Keratinocyte (primary cell): ENCODE measurements at regions not wholly inside any gene's neighbourhood (a gene's known extent, or its start where the extent isn't known, plus 50 kb on each side); places are given as distances from the start of the nearest gene placed in this dataset.

Experiments
- DNase-seq: peaks from one replicate; pipeline ENCODE4 v3.0.0-alpha.2; 2011; ENCODE audit warnings: low read depth, missing footprints, low spot score
- FAIRE-seq: peaks from 2 replicates; lab custom pipeline; 2011; peaks lifted over from hg19 to GRCh38; lab: Jason Lieb, UNC
- H2AFZ ChIP-seq: 2 replicates; pipeline ENCODE4 v1.6.0; 2012; ENCODE audit warnings: low read length, control low read depth, inconsistent platforms; ENCODE audit not compliant: control insufficient read depth
- H3K27ac ChIP-seq: 2 replicates; pipeline ENCODE4 v1.5.1; 2011; ENCODE audit warnings: low read length; ENCODE audit not compliant: control insufficient read depth, insufficient read depth
- H3K27me3 ChIP-seq: 3 replicates; pipeline ENCODE4 v1.6.0; 2011; ENCODE audit warnings: low read length; ENCODE audit not compliant: control insufficient read depth, insufficient read depth; ENCODE audit errors: extremely low read depth
- H3K36me3 ChIP-seq, 2 experiments: 2 replicates in 1 of 2; 3 replicates in 1 of 2; pipeline ENCODE4 v1.5.1; 2011; ENCODE audit warnings: low read length in 2 of 2, mild to moderate bottlenecking in 1 of 2; ENCODE audit not compliant: control insufficient read depth in 2 of 2, insufficient read depth in 2 of 2; ENCODE audit errors: extremely low read depth in 1 of 2
- H3K4me1 ChIP-seq: 3 replicates; pipeline ENCODE4 v1.5.1; 2011; ENCODE audit warnings: low read length; ENCODE audit not compliant: control insufficient read depth, insufficient read depth; ENCODE audit errors: extremely low read depth
- H3K4me2 ChIP-seq: 3 replicates; pipeline ENCODE4 v1.6.0; 2011; ENCODE audit warnings: low read depth, low read length; ENCODE audit not compliant: control insufficient read depth, insufficient read depth; ENCODE audit errors: extremely low read depth
- H3K4me3 ChIP-seq, 3 experiments: fragments of 200-600 bp in 1 of 3; sonication (generic) in 1 of 3; 2 replicates in 2 of 3; 3 replicates in 1 of 3; pipeline ENCODE4 v1.5.1; 2011 to 2016; ENCODE audit warnings: low read length in 3 of 3, mild to moderate bottlenecking in 3 of 3, control low read depth in 2 of 3, inconsistent platforms in 1 of 3, low read depth in 1 of 3, mixed read lengths in 1 of 3, mixed run types in 1 of 3, moderate library complexity in 1 of 3; ENCODE audit not compliant: control insufficient read depth in 2 of 3, insufficient read depth in 2 of 3; ENCODE audit errors: extremely low read depth in 1 of 3
- H3K79me2 ChIP-seq: 2 replicates; pipeline ENCODE4 v1.6.0; 2012; ENCODE audit warnings: low read length; ENCODE audit not compliant: control insufficient read depth, insufficient read depth
- H3K9ac ChIP-seq: 3 replicates; pipeline ENCODE4 v1.6.0; 2011; ENCODE audit warnings: low read length; ENCODE audit not compliant: control insufficient read depth, insufficient read depth; ENCODE audit errors: extremely low read depth
- H3K9me1 ChIP-seq: 3 replicates; pipeline ENCODE4 v1.6.0; 2011; ENCODE audit warnings: low read length; ENCODE audit not compliant: control insufficient read depth, insufficient read depth; ENCODE audit errors: extremely low read depth
- H3K9me3 ChIP-seq: 2 replicates; pipeline ENCODE4 v1.5.1; 2012; ENCODE audit warnings: low read depth, low read length; ENCODE audit not compliant: control insufficient read depth
- H4K20me1 ChIP-seq: 3 replicates; pipeline ENCODE4 v1.6.0; 2011; ENCODE audit warnings: low read length; ENCODE audit not compliant: control insufficient read depth, insufficient read depth; ENCODE audit errors: extremely low read depth
- EZH2 ChIP-seq: IDR thresholded peaks from one replicate; pipeline ENCODE4 v1.6.1; 2012; ENCODE audit warnings: inconsistent platforms, mild to moderate bottlenecking, low read length, moderate library complexity
- dilution Hi-C: fragments of 300-500 bp; cut with MboI; formaldehyde crosslinking; loops from one replicate; pipeline ENCODE4 v1.7.0; 2020; ENCODE audit warnings: low sequenced_read_pairs; ENCODE audit not compliant: extremely low pct_ligation_motif_present
- TF ChIP-seq, protein P1 (sequence below), 3 experiments: IDR thresholded peaks in 1 of 3; conservative IDR thresholded peaks in 1 of 3; optimal IDR thresholded peaks in 1 of 3; 2 replicates in 2 of 3; 3 replicates in 1 of 3; pipeline versions ENCODE3 to v1.5.1; 2011; ENCODE audit warnings: low read length in 3 of 3, mild to moderate bottlenecking in 3 of 3, moderate library complexity in 2 of 3, control low read depth in 1 of 3, inconsistent platforms in 1 of 3; ENCODE audit not compliant: insufficient read depth in 2 of 3; ENCODE audit errors: extremely low read depth in 1 of 3

DNA sequence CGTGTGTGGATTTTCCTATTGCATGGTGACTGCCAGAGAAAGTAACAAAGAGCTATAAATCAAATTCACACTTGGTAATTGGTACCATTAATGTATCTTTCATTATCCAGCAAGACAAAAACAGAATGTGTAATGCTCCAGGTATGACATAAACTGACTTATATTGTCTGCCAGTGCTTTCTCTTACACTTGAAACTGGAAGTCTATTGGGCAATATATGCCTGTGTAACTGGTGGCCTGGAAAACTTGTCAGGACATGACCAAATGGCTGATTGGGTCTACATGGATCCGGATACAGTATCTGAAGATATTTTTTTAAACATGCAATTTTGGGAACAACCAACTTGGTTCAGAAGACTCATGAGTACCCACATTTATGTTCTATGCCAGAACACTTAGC, 174.6 kb upstream of the ARHGAP42 start:
- Histone ChIP-seq H4K20me1 (no peaks in the 10 kb centered on the region), H2AFZ (peak overlapping the region; percentile 41), H3K9me3 (no peaks in the 10 kb centered on the region), H3K4me3 (no peak overlapping the region), H3K36me3 (no peaks in the 10 kb centered on the region), H3K9ac (no peak overlapping the region), H3K27me3 (no peaks in the 10 kb centered on the region), H3K27ac (no peak overlapping the region), H3K4me1 (peaks cover 11% of the 10 kb centered on the region), H3K79me2 (no peaks in the 10 kb centered on the region), H3K4me2 (peak overlapping the region; percentile 25), H3K9me1 (no peaks in the 10 kb centered on the region)
- DNase-seq (peak; percentile 69), FAIRE-seq (peak; percentile 79)
- no peak for TF ChIP-seq EZH2
- TF ChIP-seq, protein P1, sequence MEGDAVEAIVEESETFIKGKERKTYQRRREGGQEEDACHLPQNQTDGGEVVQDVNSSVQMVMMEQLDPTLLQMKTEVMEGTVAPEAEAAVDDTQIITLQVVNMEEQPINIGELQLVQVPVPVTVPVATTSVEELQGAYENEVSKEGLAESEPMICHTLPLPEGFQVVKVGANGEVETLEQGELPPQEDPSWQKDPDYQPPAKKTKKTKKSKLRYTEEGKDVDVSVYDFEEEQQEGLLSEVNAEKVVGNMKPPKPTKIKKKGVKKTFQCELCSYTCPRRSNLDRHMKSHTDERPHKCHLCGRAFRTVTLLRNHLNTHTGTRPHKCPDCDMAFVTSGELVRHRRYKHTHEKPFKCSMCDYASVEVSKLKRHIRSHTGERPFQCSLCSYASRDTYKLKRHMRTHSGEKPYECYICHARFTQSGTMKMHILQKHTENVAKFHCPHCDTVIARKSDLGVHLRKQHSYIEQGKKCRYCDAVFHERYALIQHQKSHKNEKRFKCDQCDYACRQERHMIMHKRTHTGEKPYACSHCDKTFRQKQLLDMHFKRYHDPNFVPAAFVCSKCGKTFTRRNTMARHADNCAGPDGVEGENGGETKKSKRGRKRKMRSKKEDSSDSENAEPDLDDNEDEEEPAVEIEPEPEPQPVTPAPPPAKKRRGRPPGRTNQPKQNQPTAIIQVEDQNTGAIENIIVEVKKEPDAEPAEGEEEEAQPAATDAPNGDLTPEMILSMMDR (optimal IDR thresholded peaks at IDR 0.05 in 1 of 3, IDR thresholded peaks at IDR 0.05 in 1 of 3, conservative IDR thresholded peaks at IDR 0.05 in 1 of 3; ENCODE audit: extremely low read depth in 1 of 3, insufficient read depth in 2 of 3, low read length in 3 of 3) = no peak
- dilution Hi-C loops = no loop called here

DNA sequence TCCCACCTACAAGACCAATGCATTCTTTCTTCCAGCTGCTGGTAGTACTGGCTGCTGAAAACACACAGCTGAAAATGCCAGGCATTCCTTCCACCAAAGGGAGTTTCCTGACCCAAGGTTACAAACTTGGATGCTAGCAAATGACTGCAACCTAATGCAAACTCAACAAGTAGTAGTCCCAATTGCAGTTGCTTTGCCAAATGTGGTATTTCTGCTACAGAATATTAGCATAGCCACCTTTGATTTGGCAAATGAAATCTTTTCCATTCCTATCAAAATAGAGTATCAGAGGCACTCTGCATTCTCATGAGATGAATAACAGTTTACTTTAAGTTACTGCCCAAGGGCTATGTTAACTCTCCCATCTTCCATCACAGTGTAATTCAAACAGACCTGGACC, 172.0 kb upstream of the ARHGAP42 start:
- DNase-seq = peak; percentile 9
- H3K79me2 ChIP-seq = no peaks in the 10 kb centered on the region
- peaks cover 11% of the 10 kb centered on the region for H3K4me1 ChIP-seq
- H3K36me3 ChIP-seq = no peaks in the 10 kb centered on the region
- no peak overlapping the region for H3K9ac ChIP-seq
- H2AFZ ChIP-seq = no peak overlapping the region
- FAIRE-seq = peak; percentile 61
- H3K4me3 ChIP-seq = no peak overlapping the region
- TF ChIP-seq, protein P1 (optimal IDR thresholded peaks at IDR 0.05 in 1 of 3, IDR thresholded peaks at IDR 0.05 in 1 of 3, conservative IDR thresholded peaks at IDR 0.05 in 1 of 3; ENCODE audit: extremely low read depth in 1 of 3, insufficient read depth in 2 of 3, low read length in 3 of 3) = no peak
- TF ChIP-seq EZH2 = no peak
- no peak overlapping the region for H3K4me2 ChIP-seq
- H3K9me1 ChIP-seq = no peaks in the 10 kb centered on the region
- H3K27me3 ChIP-seq = no peaks in the 10 kb centered on the region
- H4K20me1 ChIP-seq = no peaks in the 10 kb centered on the region
- H3K27ac ChIP-seq = no peak overlapping the region
- no peaks in the 10 kb centered on the region for H3K9me3 ChIP-seq
- dilution Hi-C loops = no loop called here
